Activated T-helper 17 cell treated with anti-CD3 and anti-CD28 coated beads, Interleukin-2, amount 50 U/mL, for 72 hours (primary cell): ENCODE measurements at regions not wholly inside any gene's neighbourhood (a gene's known extent, or its start where the extent isn't known, plus 50 kb on each side); places are given as distances from the start of the nearest gene placed in this dataset.

Experiments used
- ATAC-seq: fragments of 150-1000 bp; cut with Tn5 transposase; replicated peaks from 2 replicates; pipeline ENCODE4 v1.10.0; 2021; ENCODE audit warnings: mild to moderate bottlenecking, moderate library complexity
- H3K27ac Mint-ChIP-seq: one replicate; pipeline ENCODE4 v1.8.0; 2022; ENCODE audit warnings: mixed read lengths
- H3K27me3 Mint-ChIP-seq: one replicate; pipeline ENCODE4 v1.8.0; 2022; ENCODE audit warnings: mixed read lengths
- H3K36me3 Mint-ChIP-seq: one replicate; pipeline ENCODE4 v1.8.0; 2022; ENCODE audit warnings: low read depth, mild to moderate bottlenecking, mixed read lengths
- H3K4me1 Mint-ChIP-seq: one replicate; pipeline ENCODE4 v1.8.0; 2022; ENCODE audit warnings: mixed read lengths
- H3K4me3 Mint-ChIP-seq: one replicate; pipeline ENCODE4 v1.8.0; 2022; ENCODE audit warnings: mild to moderate bottlenecking, mixed read lengths
- H3K9me3 Mint-ChIP-seq: one replicate; pipeline ENCODE4 v1.8.0; 2022; ENCODE audit warnings: mixed read lengths

DNA sequence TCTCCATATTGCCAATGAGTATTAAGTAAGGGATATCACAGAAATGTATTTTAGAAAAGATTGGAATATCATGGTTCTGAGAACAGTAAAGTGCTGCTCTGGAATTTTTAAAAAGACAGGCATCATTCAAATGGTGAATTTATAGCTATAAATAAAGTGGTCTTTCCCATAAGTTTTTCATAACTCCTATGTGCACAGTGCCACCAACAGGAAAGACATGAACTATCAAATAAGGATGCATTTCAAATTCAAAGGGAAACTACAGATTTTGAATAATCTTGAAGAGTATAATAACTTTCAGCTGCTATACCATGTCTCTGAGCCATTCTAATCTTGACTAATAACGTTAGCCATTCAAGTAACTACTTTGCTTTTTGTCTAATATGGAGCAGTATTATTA is 456.8 kb upstream of the GJE1 start:
- no peak for ATAC-seq
- H3K36me3 Mint-ChIP-seq = no peaks in the 10 kb centered on the region
- no peak overlapping the region for H3K4me3 Mint-ChIP-seq
- peaks cover 6% of the 10 kb centered on the region for H3K27me3 Mint-ChIP-seq
- H3K9me3 Mint-ChIP-seq = no peaks in the 10 kb centered on the region
- H3K4me1 Mint-ChIP-seq = no peaks in the 10 kb centered on the region
- H3K27ac Mint-ChIP-seq = no peak overlapping the region

DNA sequence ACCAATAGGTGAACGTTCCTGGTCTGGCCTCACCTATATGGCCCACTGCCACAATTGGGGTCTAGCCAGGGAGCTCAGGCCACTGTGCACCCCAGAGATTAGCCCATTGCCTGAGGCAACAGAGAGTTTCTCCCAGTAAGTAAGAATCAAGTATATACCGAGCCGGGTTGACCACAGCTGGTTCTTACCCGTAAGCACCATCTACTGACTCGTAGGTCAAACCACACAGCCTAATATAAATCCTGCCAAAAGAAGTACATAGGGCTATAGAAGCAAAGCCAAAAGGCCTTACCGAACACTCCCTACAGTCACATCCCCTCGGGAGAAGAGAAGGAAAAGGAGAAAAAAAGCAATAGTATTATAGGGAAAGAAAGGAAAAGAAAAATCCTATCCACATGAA is 463.6 kb upstream of the GJE1 start:
- no peaks in the 10 kb centered on the region for H3K4me1 Mint-ChIP-seq
- H3K27ac Mint-ChIP-seq = no peak overlapping the region
- ATAC-seq = no peak
- no peaks in the 10 kb centered on the region for H3K9me3 Mint-ChIP-seq
- H3K27me3 Mint-ChIP-seq = peaks cover 23% of the 10 kb centered on the region
- H3K4me3 Mint-ChIP-seq = no peak overlapping the region
- no peaks in the 10 kb centered on the region for H3K36me3 Mint-ChIP-seq

- H3K27ac Mint-ChIP-seq = no peak overlapping the region
- H3K27me3 Mint-ChIP-seq = peaks cover 23% of the 10 kb centered on the region
- no peak for ATAC-seq
Observed at GRCh38 chr6:141667580-141668309, 465.0 kb upstream of the GJE1 start.

DNA sequence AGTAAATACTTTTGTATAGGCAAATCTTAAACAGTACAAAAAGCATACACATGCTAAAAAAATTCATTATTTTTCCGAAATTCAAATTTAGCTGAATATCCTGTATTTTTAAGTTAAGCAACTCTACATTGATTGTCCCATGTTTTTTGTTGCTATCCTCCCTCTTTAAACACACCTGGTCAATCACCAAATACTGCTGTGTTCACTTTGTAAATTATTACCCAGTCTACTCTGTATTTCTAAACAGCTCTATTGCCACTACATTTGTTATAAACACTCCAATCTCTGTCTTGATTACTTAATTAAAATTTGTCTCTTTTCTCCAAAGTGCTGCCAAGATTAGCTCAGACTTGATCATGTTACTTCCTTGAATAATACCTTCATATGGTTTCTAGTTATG is 466.5 kb upstream of the GJE1 start:
- Mint-ChIP-seq H3K27ac (no peak overlapping the region), H3K4me3 (no peak overlapping the region), H3K4me1 (no peaks in the 10 kb centered on the region), H3K9me3 (no peaks in the 10 kb centered on the region), H3K36me3 (no peaks in the 10 kb centered on the region), H3K27me3 (peaks cover 20% of the 10 kb centered on the region)
- ATAC-seq = no peak

More at GRCh38 chr6:141667580-141668309, 465.0 kb upstream of the GJE1 start:
- Mint-ChIP-seq H3K9me3 (no peaks in the 10 kb centered on the region), H3K4me1 (no peaks in the 10 kb centered on the region), H3K36me3 (no peaks in the 10 kb centered on the region), H3K4me3 (no peak overlapping the region)

GRCh38 chr6:141664744-141665143 is 468.0 kb upstream of the GJE1 start:
- H3K4me3 Mint-ChIP-seq = no peak overlapping the region
- H3K9me3 Mint-ChIP-seq = no peaks in the 10 kb centered on the region
- ATAC-seq = no peak

DNA sequence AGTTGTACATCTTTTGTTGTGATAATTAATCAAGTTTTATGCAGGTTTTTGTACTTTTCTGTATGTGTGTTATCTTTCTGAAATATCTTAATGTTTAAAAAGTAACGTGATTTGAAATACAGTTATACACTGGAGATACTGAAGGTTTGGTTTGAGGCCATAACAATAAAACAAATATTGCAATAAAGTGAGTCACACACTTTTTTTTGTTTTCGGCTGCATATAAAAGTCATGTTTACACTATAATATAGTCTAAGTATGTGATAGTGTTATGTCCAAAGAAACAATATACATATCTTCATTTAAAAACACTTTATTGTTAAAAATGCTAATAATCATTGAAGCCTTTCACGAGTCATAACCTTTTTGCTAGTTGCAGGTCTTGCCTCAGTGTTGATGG is 473.1 kb upstream of the GJE1 start:
- ATAC-seq = no peak
- Mint-ChIP-seq H3K36me3 (no peaks in the 10 kb centered on the region), H3K9me3 (peaks cover 4% of the 10 kb centered on the region), H3K4me3 (no peak overlapping the region), H3K4me1 (no peaks in the 10 kb centered on the region), H3K27ac (no peak overlapping the region), H3K27me3 (peaks cover 6% of the 10 kb centered on the region)

More at GRCh38 chr6:141664744-141665143, 468.0 kb upstream of the GJE1 start:
- Mint-ChIP-seq H3K27me3 (peaks cover 22% of the 10 kb centered on the region), H3K4me1 (no peaks in the 10 kb centered on the region), H3K36me3 (no peaks in the 10 kb centered on the region), H3K27ac (no peak overlapping the region)

DNA sequence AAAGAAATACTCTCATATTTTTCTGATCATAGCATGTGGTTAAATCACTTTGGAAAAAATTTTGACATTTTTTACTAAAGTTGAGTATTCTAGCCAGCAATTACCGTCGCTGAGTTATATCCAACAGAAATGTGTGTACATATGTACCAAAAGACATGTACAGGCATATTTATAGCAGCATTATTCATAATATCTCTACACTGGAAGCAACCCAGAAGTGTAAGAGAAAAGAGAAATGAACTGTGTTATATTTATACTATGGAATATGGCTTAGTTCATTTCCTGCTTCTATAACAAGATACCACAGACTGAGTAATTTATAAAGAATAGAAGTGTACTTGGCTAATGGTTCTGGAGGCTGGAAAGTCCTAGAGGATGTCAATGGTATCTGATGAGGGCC is 474.0 kb upstream of the GJE1 start:
- Mint-ChIP-seq H3K9me3 (peaks cover 7% of the 10 kb centered on the region), H3K4me3 (no peak overlapping the region), H3K27ac (no peak overlapping the region), H3K27me3 (peaks cover 11% of the 10 kb centered on the region), H3K4me1 (no peaks in the 10 kb centered on the region), H3K36me3 (no peaks in the 10 kb centered on the region)
- no peak for ATAC-seq

GRCh38 chr6:141657812-141658211 is 474.9 kb upstream of the GJE1 start:
- Mint-ChIP-seq H3K36me3 (no peaks in the 10 kb centered on the region), H3K27me3 (peaks cover 11% of the 10 kb centered on the region), H3K27ac (no peak overlapping the region), H3K4me3 (no peak overlapping the region), H3K4me1 (no peaks in the 10 kb centered on the region), H3K9me3 (peaks cover 7% of the 10 kb centered on the region)
- no peak for ATAC-seq

GRCh38 chr6:141653590-141653989 is 479.1 kb upstream of the GJE1 start:
- no peak for ATAC-seq
- Mint-ChIP-seq H3K9me3 (peaks cover 7% of the 10 kb centered on the region), H3K4me1 (no peaks in the 10 kb centered on the region)

DNA sequence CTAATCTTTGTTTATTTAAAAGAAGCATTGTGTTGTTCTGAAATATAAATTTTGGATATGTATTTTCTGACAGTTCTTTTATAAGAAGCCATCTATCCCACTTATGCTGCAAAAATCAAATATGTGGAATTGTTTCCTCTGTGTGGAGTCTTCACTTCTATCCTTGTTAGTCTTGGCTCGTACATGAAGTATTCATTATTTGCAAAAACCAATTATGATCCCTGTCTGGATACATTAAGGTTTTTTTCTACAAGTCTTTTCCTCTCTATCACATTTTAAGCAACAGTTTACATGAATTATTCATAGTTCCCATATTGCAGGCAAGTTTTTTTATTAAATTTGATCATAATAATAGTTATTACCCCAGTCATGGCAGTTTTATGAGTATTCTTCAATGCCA is 490.8 kb upstream of the GJE1 start:
- H3K27ac Mint-ChIP-seq = no peak overlapping the region
- no peaks in the 10 kb centered on the region for H3K9me3 Mint-ChIP-seq
- ATAC-seq = no peak
- no peaks in the 10 kb centered on the region for H3K36me3 Mint-ChIP-seq
- H3K27me3 Mint-ChIP-seq = no peaks in the 10 kb centered on the region
- no peak overlapping the region for H3K4me3 Mint-ChIP-seq
- H3K4me1 Mint-ChIP-seq = no peaks in the 10 kb centered on the region

More at GRCh38 chr6:141653590-141653989, 479.1 kb upstream of the GJE1 start:
- Mint-ChIP-seq H3K27me3 (peaks cover 5% of the 10 kb centered on the region), H3K27ac (no peak overlapping the region), H3K36me3 (no peaks in the 10 kb centered on the region), H3K4me3 (no peak overlapping the region)

DNA sequence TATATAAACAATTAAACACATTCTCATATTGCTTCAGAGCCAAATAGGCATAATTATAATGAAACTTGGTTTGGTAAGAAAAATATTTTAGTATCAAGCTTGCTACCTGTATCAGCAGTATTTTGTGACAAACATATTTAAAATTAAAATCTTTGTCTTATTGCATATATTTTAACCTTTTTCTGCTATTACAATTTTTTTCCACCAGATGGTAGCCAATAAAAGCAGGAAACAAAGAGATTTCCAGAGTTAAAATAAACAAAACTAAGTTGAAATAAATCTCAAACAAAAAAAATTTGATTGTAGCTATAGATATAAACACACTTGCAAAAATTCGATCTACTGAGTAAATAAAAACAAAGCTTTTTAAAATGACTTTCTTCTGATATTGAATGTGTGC is 491.3 kb upstream of the GJE1 start:
- Mint-ChIP-seq H3K27ac (no peak overlapping the region), H3K4me1 (no peaks in the 10 kb centered on the region), H3K27me3 (no peaks in the 10 kb centered on the region), H3K9me3 (no peaks in the 10 kb centered on the region), H3K36me3 (no peaks in the 10 kb centered on the region), H3K4me3 (no peak overlapping the region)
- ATAC-seq = no peak

GRCh38 chr6:141635621-141636020 is 497.1 kb upstream of the GJE1 start:
- Mint-ChIP-seq H3K9me3 (no peaks in the 10 kb centered on the region), H3K36me3 (no peaks in the 10 kb centered on the region), H3K4me3 (no peak overlapping the region), H3K27me3 (no peaks in the 10 kb centered on the region), H3K4me1 (peaks cover 3% of the 10 kb centered on the region), H3K27ac (no peak overlapping the region)
- no peak for ATAC-seq

DNA sequence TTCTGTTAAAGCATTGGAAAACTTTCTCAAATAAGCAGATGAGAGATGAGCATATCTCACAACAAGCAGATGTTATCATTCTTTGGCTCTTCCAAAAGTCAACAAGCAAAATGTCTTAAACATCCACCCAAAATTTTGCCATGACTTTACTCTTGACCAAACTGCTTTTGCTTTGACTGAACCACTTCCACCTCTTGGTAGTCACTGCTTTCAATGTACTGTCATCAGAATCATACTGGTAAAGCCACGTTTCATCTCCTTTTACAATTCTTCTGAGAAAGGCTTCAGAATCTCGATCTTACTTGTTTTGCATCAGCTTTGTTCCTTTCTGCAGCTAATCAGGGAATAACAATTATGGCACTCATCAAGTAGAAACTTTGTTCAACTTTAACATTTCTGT is 498.5 kb upstream of the GJE1 start:
- no peak overlapping the region for H3K4me3 Mint-ChIP-seq
- no peaks in the 10 kb centered on the region for H3K36me3 Mint-ChIP-seq
- H3K27me3 Mint-ChIP-seq = peaks cover 5% of the 10 kb centered on the region
- ATAC-seq = peak; percentile 45
- no peak overlapping the region for H3K27ac Mint-ChIP-seq
- no peaks in the 10 kb centered on the region for H3K9me3 Mint-ChIP-seq
- H3K4me1 Mint-ChIP-seq = peaks cover 3% of the 10 kb centered on the region

DNA sequence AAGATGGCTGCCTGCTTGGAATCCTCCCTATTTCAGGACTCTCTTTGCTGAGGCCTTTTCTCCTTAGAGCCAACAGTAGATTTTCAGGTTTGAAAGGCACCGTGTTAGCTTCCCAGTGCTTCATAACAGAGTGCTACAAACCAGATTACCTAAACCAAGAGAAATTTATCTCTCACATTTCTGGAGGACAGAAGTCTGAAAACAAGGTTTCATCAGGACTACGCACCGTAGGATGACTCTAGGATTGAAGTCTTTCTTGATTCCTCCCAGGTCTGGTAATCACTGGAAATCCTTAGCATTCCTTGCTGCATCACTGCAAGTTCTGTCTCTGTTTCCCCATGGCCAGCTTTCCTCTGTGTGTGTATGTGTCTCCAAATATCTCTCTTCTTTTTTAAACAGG is 508.4 kb upstream of the GJE1 start:
- peaks cover 4% of the 10 kb centered on the region for H3K9me3 Mint-ChIP-seq
- H3K4me3 Mint-ChIP-seq = no peak overlapping the region
- H3K36me3 Mint-ChIP-seq = no peaks in the 10 kb centered on the region
- no peaks in the 10 kb centered on the region for H3K4me1 Mint-ChIP-seq
- H3K27ac Mint-ChIP-seq = no peak overlapping the region
- no peak for ATAC-seq
- H3K27me3 Mint-ChIP-seq = peaks cover 3% of the 10 kb centered on the region

GRCh38 chr6:141618180-141618581 is 514.5 kb upstream of the GJE1 start:
- no peak overlapping the region for H3K4me3 Mint-ChIP-seq
- no peaks in the 10 kb centered on the region for H3K27me3 Mint-ChIP-seq
- ATAC-seq = no peak
- H3K9me3 Mint-ChIP-seq = no peaks in the 10 kb centered on the region
- no peak overlapping the region for H3K27ac Mint-ChIP-seq
- H3K36me3 Mint-ChIP-seq = no peaks in the 10 kb centered on the region
- H3K4me1 Mint-ChIP-seq = no peaks in the 10 kb centered on the region

- H3K4me1 Mint-ChIP-seq = no peaks in the 10 kb centered on the region
- no peak overlapping the region for H3K4me3 Mint-ChIP-seq
- ATAC-seq = no peak
- peaks cover 3% of the 10 kb centered on the region for H3K27me3 Mint-ChIP-seq
- no peak overlapping the region for H3K27ac Mint-ChIP-seq
- H3K36me3 Mint-ChIP-seq = no peaks in the 10 kb centered on the region
- peaks cover 8% of the 10 kb centered on the region for H3K9me3 Mint-ChIP-seq
Observed at GRCh38 chr6:141610741-141611140, 522.0 kb upstream of the GJE1 start.
